Stomach (tissue), 8 donors: ENCODE measurements at regions not wholly inside any gene's neighbourhood (a gene's known extent, or its start where the extent isn't known, plus 50 kb on each side); places are given as distances from the start of the nearest gene placed in this dataset.

Experiments used
- DNase-seq, 2 donors: peaks; one replicate each; pipeline versions ENCODE4 v3.0.0 to v3.0.0-alpha.2; 2013 to 2019
- H3K27ac ChIP-seq, 5 donors: fragments of 200-600 bp in 4 of 5; sonication (generic) in 4 of 5; one replicate each; pipeline ENCODE4 v1.5.1; 2013 to 2019; ENCODE audit warnings: mild to moderate bottlenecking in 1 of 5, moderate library complexity in 1 of 5
- H3K27me3 ChIP-seq, 3 donors: fragments of 200-600 bp; sonication (generic); one replicate each; pipeline ENCODE4 v1.5.1; 2017 to 2019; ENCODE audit warnings: mixed run types in 1 of 3
- H3K36me3 ChIP-seq, 4 donors: fragments of 200-600 bp; sonication (generic); 1 replicate in 3 of 4; 2 replicates in 1 of 4; pipeline ENCODE4 v1.5.1; 2016 to 2019
- H3K4me1 ChIP-seq, 4 donors: fragments of 200-600 bp; sonication (generic); one replicate each; pipeline ENCODE4 v1.5.1; 2016 to 2019
- H3K4me3 ChIP-seq, 4 donors: fragments of 200-600 bp; sonication (generic) in 3 of 4; one replicate each; pipeline ENCODE4 v1.5.1; 2016 to 2019; ENCODE audit warnings: mild to moderate bottlenecking in 1 of 4
- H3K9me3 ChIP-seq, 4 donors: fragments of 200-600 bp; sonication (generic); one replicate each; pipeline ENCODE4 v1.5.1; 2016 to 2019
- CTCF ChIP-seq, 7 experiments: fragments of 450-650 bp in 4 of 7; fragments of 200-600 bp in 3 of 7; sonication (generic) in 3 of 7; IDR thresholded peaks; one replicate each; pipeline ENCODE4 v1.5.1; 2016 to 2019; ENCODE audit warnings: antibody characterized with exemption in 7 of 7, control low read depth in 2 of 7, mild to moderate bottlenecking in 1 of 7
- EP300 ChIP-seq: sonication (generic); formaldehyde crosslinking; IDR thresholded peaks from one replicate; pipeline ENCODE4 v1.6.1; 2017; ENCODE audit warnings: antibody characterized with exemption
- POLR2A ChIP-seq, 4 donors: fragments of 450-650 bp; IDR thresholded peaks; one replicate each; pipeline ENCODE4 v1.6.1; 2016; ENCODE audit warnings: antibody characterized with exemption in 4 of 4, control low read depth in 2 of 4, mild to moderate bottlenecking in 1 of 4, moderate library complexity in 1 of 4
- POLR2AphosphoS5 ChIP-seq, 3 donors: sonication (generic); formaldehyde crosslinking; IDR thresholded peaks; one replicate each; pipeline ENCODE4 v1.6.1; 2016; ENCODE audit warnings: antibody characterized with exemption in 3 of 3
- WGBS, 5 donors: extraction: QIAGEN DNeasy Blood & Tissue Kit in 3 of 5; methylation state at CpG; one replicate each; pipeline versions ENCODE4 v1.1.5 to v1.1.7; 2013 to 2018; 5-methylcytosine and 5-hydroxymethylcytosine counted together
- intact Hi-C: fragments of 100-400 bp; cut with DNase I; formaldehyde crosslinking; loops from one replicate; pipeline ENCODE4 v1.15.1; 2023; ENCODE audit warnings: low total_unique reads
- donor health status: healthy with polysubstance abuse.
- donor health status: Bipolar disorder and iron deficiency.
- donor health status: healthy.

DNA sequence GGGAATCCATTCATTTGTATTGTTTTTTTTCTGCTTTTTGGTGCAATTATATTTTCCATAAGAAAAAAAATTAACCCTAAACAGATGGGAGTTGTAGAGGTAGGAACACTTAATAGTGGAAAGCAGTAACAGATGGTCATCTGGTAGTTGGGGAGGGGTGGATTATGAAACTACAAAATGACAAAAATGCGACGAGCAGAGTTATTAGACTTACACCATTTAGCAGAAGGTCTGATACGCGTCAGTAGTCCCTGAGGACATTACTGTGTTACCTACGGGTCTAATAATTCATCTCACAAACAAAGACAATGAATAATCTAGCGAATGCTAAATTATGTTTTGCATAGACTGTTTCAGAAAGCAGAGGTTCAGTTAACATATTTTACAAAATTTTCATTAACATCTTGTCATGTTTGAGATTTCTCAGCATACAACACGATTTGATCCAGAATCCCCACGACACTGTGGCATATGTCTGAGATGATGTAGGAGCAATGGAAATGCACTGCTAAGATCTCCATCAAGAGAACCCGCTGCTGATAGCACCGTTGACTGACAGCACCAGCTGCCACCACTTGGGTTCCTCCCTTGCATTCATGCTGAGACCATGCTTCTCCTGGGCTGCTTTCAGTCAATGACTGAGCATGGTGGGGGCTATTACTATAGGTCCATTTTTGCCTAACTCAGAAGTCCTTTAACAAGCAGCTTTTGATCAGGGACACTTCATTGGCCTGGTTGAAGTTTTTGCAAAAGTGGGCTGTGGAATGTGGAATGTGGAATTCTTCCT, 182.2 kb upstream of the CPHXL start:
- intact Hi-C loops, result no loop called here
- H3K4me1 ChIP-seq, result no peaks in the 10 kb centered on the region
- 76 to 88% (median 82%) methylated on average over 10 of the region's 10 CpGs for WGBS, 5 donors
- H3K9me3 ChIP-seq, result no peaks in the 10 kb centered on the region
- no peak overlapping the region for H3K27ac ChIP-seq
- no peak overlapping the region for H3K4me3 ChIP-seq
- TF ChIP-seq POLR2A (IDR thresholded peaks at IDR 0.05) (no peak), POLR2AphosphoS5 (IDR thresholded peaks at IDR 0.05) (no peak), CTCF (IDR thresholded peaks at IDR 0.05) (no peak), EP300 (no peak)
- no peaks in the 10 kb centered on the region for H3K36me3 ChIP-seq
- no peaks in the 10 kb centered on the region for H3K27me3 ChIP-seq
- peak in 1 of 2 donors; percentile 4 for DNase-seq

- no peaks in the 10 kb centered on the region for H3K4me1 ChIP-seq
- no peaks in the 10 kb centered on the region for H3K27me3 ChIP-seq
- TF ChIP-seq POLR2A (IDR thresholded peaks at IDR 0.05) (no peak), CTCF (IDR thresholded peaks at IDR 0.05) (no peak), EP300 (no peak), POLR2AphosphoS5 (IDR thresholded peaks at IDR 0.05) (no peak)
- DNase-seq, result no peak
- H3K36me3 ChIP-seq, result no peaks in the 10 kb centered on the region
- intact Hi-C loops, result no loop called here
- H3K27ac ChIP-seq, result no peak overlapping the region
- 59 to 79% (median 66%) methylated on average over 2 of the region's 2 CpGs for WGBS, 5 donors
- no peak overlapping the region for H3K4me3 ChIP-seq
- no peaks in the 10 kb centered on the region for H3K9me3 ChIP-seq
These were observed 183.5 kb upstream of the CPHXL start for GRCh38 chr16:75909746-75910145.

- no peak overlapping the region for H3K4me3 ChIP-seq
- H3K27ac ChIP-seq, result no peak overlapping the region
- H3K9me3 ChIP-seq, result no peaks in the 10 kb centered on the region
- intact Hi-C loops, result no loop called here
- H3K36me3 ChIP-seq, result no peaks in the 10 kb centered on the region
- no peaks in the 10 kb centered on the region for H3K27me3 ChIP-seq
- no peaks in the 10 kb centered on the region for H3K4me1 ChIP-seq
- no peak for DNase-seq
- 81 to 95% (median 89%) methylated on average over 3 of the region's 3 CpGs for WGBS, 5 donors
- TF ChIP-seq CTCF (IDR thresholded peaks at IDR 0.05), result no peak
- TF ChIP-seq EP300, result no peak
- no peak for TF ChIP-seq POLR2A (IDR thresholded peaks at IDR 0.05)
- TF ChIP-seq POLR2AphosphoS5 (IDR thresholded peaks at IDR 0.05), result no peak
These were observed 185.6 kb upstream of the CPHXL start for GRCh38 chr16:75911896-75912295.

GRCh38 chr16:75913958-75914357, 187.7 kb upstream of the CPHXL start:
- Histone ChIP-seq H3K4me3 (no peak overlapping the region), H3K9me3 (no peaks in the 10 kb centered on the region), H3K27ac (no peak overlapping the region), H3K27me3 (no peaks in the 10 kb centered on the region), H3K4me1 (no peaks in the 10 kb centered on the region), H3K36me3 (no peaks in the 10 kb centered on the region)
- intact Hi-C loops, result no loop called here
- TF ChIP-seq POLR2A (IDR thresholded peaks at IDR 0.05) (no peak), EP300 (no peak), POLR2AphosphoS5 (IDR thresholded peaks at IDR 0.05) (no peak), CTCF (IDR thresholded peaks at IDR 0.05) (no peak)
- no peak for DNase-seq
- WGBS, 5 donors, result 15 to 53% (median 43%) methylated on average over 1 of the region's 1 CpG
